Astrocyte of the cerebellum (primary cell): ENCODE measurements at regions not wholly inside any gene's neighbourhood (a gene's known extent, or its start where the extent isn't known, plus 50 kb on each side); places are given as distances from the start of the nearest gene placed in this dataset.

Experiments
- DNase-seq: peaks from one replicate; pipeline ENCODE4 v3.0.0-alpha.2; 2011; ENCODE audit warnings: low read depth
- H3K4me3 ChIP-seq: 2 replicates; pipeline ENCODE4 v1.5.1; 2011; ENCODE audit warnings: mild to moderate bottlenecking, low read depth, low read length, moderate library complexity
- CTCF ChIP-seq: IDR thresholded peaks from 2 replicates; pipeline ENCODE4 v1.5.1; 2012; ENCODE audit warnings: low read length, low read depth, moderate library complexity, mild to moderate bottlenecking; ENCODE audit errors: missing control alignments
- in situ Hi-C: cut with HindIII; loops from 2 replicates; pipeline ENCODE4 v1.10.0; 2017; ENCODE audit warnings: low sequenced_read_pairs

- in situ Hi-C loops, result no loop called here
- DNase-seq, result no peak
- TF ChIP-seq CTCF, result no peak
- H3K4me3 ChIP-seq, result no peak overlapping the region
These were observed 214.0 kb downstream of the RNF144A start for GRCh38 chr2:7131261-7131660.

GRCh38 chr2:7132753-7133152 lies 215.5 kb downstream of the RNF144A start:
- H3K4me3 ChIP-seq, result no peak overlapping the region
- no peak for DNase-seq
- in situ Hi-C loops, result no loop called here
- TF ChIP-seq CTCF, result no peak

DNA sequence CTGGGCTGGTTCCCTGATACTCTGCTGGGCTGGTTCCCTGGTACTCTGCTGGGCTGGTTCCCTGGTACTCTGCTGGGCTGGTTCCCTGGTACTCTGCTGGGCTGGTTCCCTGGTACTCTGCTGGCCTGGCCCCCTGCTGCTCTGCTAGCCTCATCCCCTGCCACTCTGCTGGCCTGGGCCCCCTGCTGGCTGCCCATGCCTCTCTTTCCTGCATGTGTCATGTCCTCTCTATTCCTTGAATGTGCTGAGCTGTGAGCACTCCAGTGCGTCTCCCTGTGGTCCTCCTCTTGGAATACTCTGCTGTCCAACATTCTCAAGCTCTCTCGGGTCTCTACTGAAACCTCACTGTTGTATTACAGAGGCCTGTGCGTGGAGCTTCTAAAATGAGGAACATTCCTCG lies 216.3 kb downstream of the RNF144A start:
- in situ Hi-C loops, result no loop called here
- DNase-seq, result no peak
- no peak overlapping the region for H3K4me3 ChIP-seq
- TF ChIP-seq CTCF, result peak; percentile 28

GRCh38 chr2:7140306-7140705 lies 223.1 kb downstream of the RNF144A start:
- DNase-seq, result no peak
- no peak for TF ChIP-seq CTCF
- in situ Hi-C loops, result no loop called here
- H3K4me3 ChIP-seq, result no peak overlapping the region

DNA sequence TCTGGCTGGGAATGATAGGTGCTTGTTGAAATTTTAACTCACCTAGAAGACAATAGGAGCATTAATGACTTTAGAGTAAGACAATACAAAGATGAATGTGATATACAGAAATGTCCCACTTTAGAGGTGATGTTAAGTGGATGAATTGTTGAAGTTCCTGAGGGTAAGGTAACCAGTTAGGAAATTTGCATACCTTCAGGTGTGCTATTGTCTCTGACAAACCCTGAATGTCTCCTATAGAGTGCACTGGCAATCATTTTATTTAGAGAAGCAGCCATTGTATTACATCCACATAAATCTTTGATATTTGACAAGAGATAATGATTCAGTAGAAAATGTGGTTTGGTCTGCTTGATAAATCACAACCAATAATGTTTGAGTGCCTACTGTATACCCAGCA lies 228.5 kb downstream of the RNF144A start:
- no peak for TF ChIP-seq CTCF
- no peak for DNase-seq
- no peak overlapping the region for H3K4me3 ChIP-seq
- in situ Hi-C loops, result no loop called here

DNA sequence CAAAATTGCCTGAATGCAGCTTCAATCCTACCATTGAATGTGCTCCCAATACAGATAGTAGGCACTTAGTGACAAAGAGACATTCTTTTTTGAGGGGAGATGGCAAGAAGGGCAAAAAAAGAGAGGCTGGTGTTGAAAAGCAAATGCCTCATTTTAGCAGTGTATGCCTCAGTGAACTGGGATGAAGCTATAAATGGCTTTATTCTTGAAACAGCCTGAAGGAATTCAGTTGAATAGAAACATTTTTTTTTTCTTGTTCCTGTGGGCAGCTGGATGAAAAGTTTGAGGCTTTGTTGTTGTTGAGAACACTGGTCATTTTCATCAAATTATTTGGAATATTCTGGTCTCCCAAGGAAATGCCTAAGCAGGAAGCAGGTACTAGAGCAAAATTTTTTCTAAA lies 228.9 kb downstream of the RNF144A start:
- in situ Hi-C loops, result no loop called here
- DNase-seq, result no peak
- TF ChIP-seq CTCF, result no peak
- H3K4me3 ChIP-seq, result no peak overlapping the region

DNA sequence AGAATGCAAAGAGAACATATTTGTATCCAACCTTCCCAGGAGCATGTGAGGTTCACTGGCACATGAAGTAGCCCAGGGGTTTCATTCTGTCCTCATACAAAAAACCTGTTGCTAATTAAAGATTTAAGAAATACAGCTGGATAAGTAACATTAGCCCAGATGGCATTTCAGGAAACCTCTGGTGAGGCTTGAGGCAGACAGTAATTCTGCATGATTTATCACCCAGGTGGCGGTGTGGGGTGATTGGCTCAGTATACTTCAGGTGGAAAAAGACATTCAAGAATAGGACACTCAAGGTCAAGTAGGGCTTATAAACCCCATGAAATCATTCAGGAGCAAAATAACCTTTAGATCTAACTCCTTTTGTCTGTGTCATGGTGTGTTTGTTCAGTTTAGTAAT lies 237.4 kb downstream of the RNF144A start:
- no peak for TF ChIP-seq CTCF
- in situ Hi-C loops, result no loop called here
- no peak for DNase-seq
- no peak overlapping the region for H3K4me3 ChIP-seq
